Esophagus muscularis mucosa (tissue), 4 donors: ENCODE measurements at regions not wholly inside any gene's neighbourhood (a gene's known extent, or its start where the extent isn't known, plus 50 kb on each side); places are given as distances from the start of the nearest gene placed in this dataset.

Experiments used
- DNase-seq: peaks from one replicate; pipeline ENCODE4 v3.0.0-alpha.2; 2017; ENCODE audit errors: extremely low spot score
- H3K27ac ChIP-seq, 4 donors: fragments of 200-600 bp; sonication (generic); replicated peaks in 1 of 4; 1 replicate in 3 of 4; 2 replicates in 1 of 4; pipeline ENCODE4 v1.5.1; 2016 to 2019; ENCODE audit warnings: mild to moderate bottlenecking in 1 of 4
- H3K27me3 ChIP-seq, 4 donors: fragments of 200-600 bp; sonication (generic); one replicate each; pipeline versions ENCODE4 v1.5.1 to v1.6.0; 2016 to 2019
- H3K36me3 ChIP-seq, 4 donors: fragments of 200-600 bp; sonication (generic); one replicate each; pipeline ENCODE4 v1.5.1; 2016 to 2019
- H3K4me1 ChIP-seq, 4 donors: fragments of 200-600 bp; sonication (generic); one replicate each; pipeline ENCODE4 v1.5.1; 2016 to 2019
- H3K4me3 ChIP-seq, 4 donors: fragments of 200-600 bp; sonication (generic); 1 replicate in 2 of 4; 2 replicates in 2 of 4; pipeline ENCODE4 v1.5.1; 2016 to 2019; ENCODE audit warnings: mild to moderate bottlenecking in 4 of 4, moderate library complexity in 1 of 4
- H3K9me3 ChIP-seq, 4 donors: fragments of 200-600 bp; sonication (generic); 1 replicate in 3 of 4; 2 replicates in 1 of 4; pipeline ENCODE4 v1.5.1; 2016 to 2019
- EP300 ChIP-seq: sonication (generic); formaldehyde crosslinking; IDR thresholded peaks from one replicate; pipeline ENCODE4 v1.6.1; 2017; ENCODE audit warnings: antibody characterized with exemption
- POLR2A ChIP-seq: fragments of 450-650 bp; IDR thresholded peaks from one replicate; pipeline ENCODE4 v1.6.1; 2017; ENCODE audit warnings: antibody characterized with exemption, moderate library complexity, mild to moderate bottlenecking, low read depth
- POLR2AphosphoS5 ChIP-seq, 2 donors: sonication (generic); formaldehyde crosslinking; IDR thresholded peaks; one replicate each; pipeline ENCODE4 v1.6.1; 2017; ENCODE audit warnings: antibody characterized with exemption in 2 of 2
- WGBS: methylation state at CpG from one replicate; pipeline ENCODE4 v1.1.5; 2018; 5-methylcytosine and 5-hydroxymethylcytosine counted together
- intact Hi-C: fragments of 100-400 bp; cut with DNase I; formaldehyde crosslinking; loops from one replicate; pipeline ENCODE4 v1.15.1; 2023
- TF ChIP-seq, protein P1 (sequence below), 3 experiments: fragments of 200-600 bp in 2 of 3; fragments of 450-650 bp in 1 of 3; sonication (generic) in 2 of 3; IDR thresholded peaks; one replicate each; pipeline ENCODE4 v1.5.1; 2017 to 2019; ENCODE audit warnings: antibody characterized with exemption in 3 of 3, mild to moderate bottlenecking in 2 of 3, moderate library complexity in 1 of 3

DNA sequence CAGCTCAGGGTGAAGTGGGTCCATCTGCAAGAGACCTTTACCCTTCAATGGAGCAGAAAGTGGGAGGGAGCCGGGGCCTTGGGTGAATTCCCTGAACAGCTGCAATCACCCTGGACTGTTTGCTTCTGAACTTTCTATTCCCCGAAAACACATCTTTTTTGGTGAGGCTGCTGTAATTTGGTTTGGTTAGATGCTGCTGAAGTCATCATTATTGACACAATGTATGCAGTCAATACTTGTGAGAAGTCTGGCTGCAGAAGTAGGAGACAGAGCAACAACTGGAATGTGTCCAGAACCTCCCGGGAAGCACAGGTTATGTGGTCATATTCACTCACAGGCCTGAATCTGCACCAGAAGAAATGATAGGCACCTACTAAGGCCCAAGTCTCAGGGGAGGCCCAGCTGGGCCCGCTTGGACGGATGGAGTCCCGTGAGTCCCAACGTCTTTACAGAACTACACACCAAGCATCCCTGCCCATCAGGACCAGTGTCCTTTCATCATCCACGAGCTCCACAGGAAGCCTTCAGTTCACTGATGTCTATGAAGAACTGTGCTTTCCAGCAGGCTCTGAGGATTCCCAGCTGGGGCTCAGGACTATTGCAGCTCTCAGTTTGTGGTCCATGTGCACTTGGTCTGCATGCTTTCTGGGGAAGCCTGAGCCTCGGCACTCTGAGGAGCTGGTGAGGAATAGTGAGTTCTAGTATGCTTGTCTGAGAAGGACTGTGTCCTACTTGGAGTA is 177.6 kb downstream of the THBS2 start:
- Histone ChIP-seq H3K36me3 (no peaks in the 10 kb centered on the region), H3K4me3 (no peak overlapping the region), H3K9me3 (no peaks in the 10 kb centered on the region), H3K4me1 (peaks cover 3 to 39% (median 36%) of the 10 kb centered on the region in 4 donors), H3K27ac (peak overlapping the region; percentile 64 to 77 (median 68)), H3K27me3 (no peaks in the 10 kb centered on the region)
- 70% methylated on average over 8 of the region's 9 CpGs for WGBS
- TF ChIP-seq POLR2AphosphoS5 (IDR thresholded peaks at IDR 0.05) (no peak), EP300 (no peak), POLR2A (no peak)
- TF ChIP-seq, protein P1, sequence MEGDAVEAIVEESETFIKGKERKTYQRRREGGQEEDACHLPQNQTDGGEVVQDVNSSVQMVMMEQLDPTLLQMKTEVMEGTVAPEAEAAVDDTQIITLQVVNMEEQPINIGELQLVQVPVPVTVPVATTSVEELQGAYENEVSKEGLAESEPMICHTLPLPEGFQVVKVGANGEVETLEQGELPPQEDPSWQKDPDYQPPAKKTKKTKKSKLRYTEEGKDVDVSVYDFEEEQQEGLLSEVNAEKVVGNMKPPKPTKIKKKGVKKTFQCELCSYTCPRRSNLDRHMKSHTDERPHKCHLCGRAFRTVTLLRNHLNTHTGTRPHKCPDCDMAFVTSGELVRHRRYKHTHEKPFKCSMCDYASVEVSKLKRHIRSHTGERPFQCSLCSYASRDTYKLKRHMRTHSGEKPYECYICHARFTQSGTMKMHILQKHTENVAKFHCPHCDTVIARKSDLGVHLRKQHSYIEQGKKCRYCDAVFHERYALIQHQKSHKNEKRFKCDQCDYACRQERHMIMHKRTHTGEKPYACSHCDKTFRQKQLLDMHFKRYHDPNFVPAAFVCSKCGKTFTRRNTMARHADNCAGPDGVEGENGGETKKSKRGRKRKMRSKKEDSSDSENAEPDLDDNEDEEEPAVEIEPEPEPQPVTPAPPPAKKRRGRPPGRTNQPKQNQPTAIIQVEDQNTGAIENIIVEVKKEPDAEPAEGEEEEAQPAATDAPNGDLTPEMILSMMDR (IDR thresholded peaks at IDR 0.05), result no peak
- DNase-seq, result peak; percentile 91
- intact Hi-C loops, result no loop called here

DNA sequence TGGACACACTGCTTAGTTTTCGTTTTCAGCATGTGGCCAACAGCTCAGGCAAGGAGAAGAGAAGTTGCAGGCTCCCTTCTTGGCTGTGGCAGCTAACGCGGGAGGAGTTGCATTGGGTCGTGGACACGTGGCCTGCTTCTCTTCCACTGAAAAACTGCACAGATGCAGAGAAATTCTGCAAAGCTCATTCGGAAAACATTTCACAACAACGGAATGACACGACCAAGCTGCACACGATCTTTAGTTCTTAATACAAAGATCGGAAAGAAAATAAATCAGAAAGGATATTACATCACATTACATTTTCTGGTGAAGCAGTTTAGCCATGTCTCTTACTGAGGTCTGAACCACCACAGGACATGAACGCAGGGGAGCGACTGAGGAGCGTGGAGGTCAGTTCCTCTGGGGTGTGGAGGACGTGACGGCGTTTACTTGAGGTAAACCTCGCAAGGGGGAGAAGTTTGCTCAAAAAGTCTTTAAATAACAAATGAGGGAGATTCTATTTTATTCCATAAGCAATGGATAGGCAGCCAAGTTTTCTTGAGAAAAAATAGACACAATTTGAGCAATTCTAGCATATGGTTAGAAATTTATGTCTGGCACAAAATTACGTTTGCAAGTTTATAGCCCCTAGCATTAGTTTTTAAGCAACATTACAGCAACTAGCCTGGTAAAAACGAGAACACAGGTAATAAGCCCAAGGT is 178.3 kb downstream of the THBS2 start:
- Histone ChIP-seq H3K4me1 (peaks cover 3 to 46% (median 43%) of the 10 kb centered on the region in 4 donors), H3K4me3 (peak overlapping the region in 1 of 4 donors; percentile 28), H3K9me3 (no peaks in the 10 kb centered on the region), H3K27ac (peak overlapping the region; percentile 64 to 77 (median 68)), H3K36me3 (no peaks in the 10 kb centered on the region), H3K27me3 (no peaks in the 10 kb centered on the region)
- DNase-seq, result peak; percentile 92
- intact Hi-C loops, result no loop called here
- WGBS, result 53% methylated on average over 19 of the region's 19 CpGs
- TF ChIP-seq POLR2A, result no peak
- TF ChIP-seq POLR2AphosphoS5 (IDR thresholded peaks at IDR 0.05), result peak; percentile 68 to 83

DNA sequence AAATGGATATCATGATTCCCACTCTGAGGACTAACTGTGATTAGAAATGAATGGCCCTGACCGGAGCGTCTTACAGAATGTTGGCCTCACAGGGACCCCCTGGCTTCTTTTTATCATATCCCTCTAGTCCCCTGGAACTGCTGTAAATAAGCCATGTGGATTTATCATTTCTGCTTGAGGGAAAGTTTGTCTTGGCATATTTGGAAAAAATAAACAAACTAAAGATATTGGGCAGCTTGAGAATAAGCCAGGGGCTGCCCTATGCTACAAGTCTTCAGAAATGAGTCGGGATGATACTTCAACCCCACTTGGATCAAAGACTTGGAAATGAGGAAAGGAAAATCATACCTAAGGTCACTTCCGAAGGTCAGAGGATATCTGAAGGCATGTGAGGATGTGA is 179.1 kb downstream of the THBS2 start:
- Histone ChIP-seq H3K4me1 (peaks cover 3 to 52% (median 49%) of the 10 kb centered on the region in 4 donors), H3K9me3 (no peaks in the 10 kb centered on the region), H3K4me3 (no peak overlapping the region), H3K27ac (peak overlapping the region; percentile 29 to 77 (median 64)), H3K36me3 (no peaks in the 10 kb centered on the region), H3K27me3 (no peaks in the 10 kb centered on the region)
- no peak for DNase-seq
- intact Hi-C loops, result no loop called here
- no peak for TF ChIP-seq POLR2A
- no peak for TF ChIP-seq EP300
- TF ChIP-seq, protein P1 (IDR thresholded peaks at IDR 0.05), result no peak
- no peak for TF ChIP-seq POLR2AphosphoS5 (IDR thresholded peaks at IDR 0.05)
- WGBS, result 49% methylated on average over 4 of the region's 4 CpGs

DNA sequence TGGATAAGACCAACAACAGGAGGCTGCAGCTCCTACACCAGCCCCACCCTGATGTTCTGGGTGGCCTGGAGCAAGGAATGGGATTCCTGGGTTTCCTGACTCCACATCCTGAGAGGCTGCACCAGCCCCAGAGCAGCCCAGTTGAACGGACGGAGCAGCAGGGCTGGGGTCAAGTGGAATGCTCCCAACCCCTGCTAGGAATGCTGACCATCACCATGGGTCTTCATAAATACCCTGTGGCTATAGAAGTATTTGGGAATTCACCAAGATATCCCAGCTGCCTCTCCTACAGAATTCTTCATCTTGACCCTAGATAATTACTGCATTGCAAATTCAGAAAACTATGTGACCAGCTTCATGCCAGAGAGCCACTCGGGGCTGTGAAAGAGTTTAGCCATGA is 180.3 kb downstream of the THBS2 start:
- Histone ChIP-seq H3K9me3 (no peaks in the 10 kb centered on the region), H3K27me3 (no peaks in the 10 kb centered on the region), H3K36me3 (no peaks in the 10 kb centered on the region), H3K4me1 (peaks cover 3 to 54% (median 49%) of the 10 kb centered on the region in 4 donors), H3K27ac (no peak overlapping the region), H3K4me3 (no peak overlapping the region)
- 87% methylated on average over 3 of the region's 3 CpGs for WGBS
- intact Hi-C loops, result no loop called here
- no peak for DNase-seq
- TF ChIP-seq EP300 (no peak), POLR2A (no peak), POLR2AphosphoS5 (IDR thresholded peaks at IDR 0.05) (no peak)
- TF ChIP-seq, protein P1 (IDR thresholded peaks at IDR 0.05), result no peak

DNA sequence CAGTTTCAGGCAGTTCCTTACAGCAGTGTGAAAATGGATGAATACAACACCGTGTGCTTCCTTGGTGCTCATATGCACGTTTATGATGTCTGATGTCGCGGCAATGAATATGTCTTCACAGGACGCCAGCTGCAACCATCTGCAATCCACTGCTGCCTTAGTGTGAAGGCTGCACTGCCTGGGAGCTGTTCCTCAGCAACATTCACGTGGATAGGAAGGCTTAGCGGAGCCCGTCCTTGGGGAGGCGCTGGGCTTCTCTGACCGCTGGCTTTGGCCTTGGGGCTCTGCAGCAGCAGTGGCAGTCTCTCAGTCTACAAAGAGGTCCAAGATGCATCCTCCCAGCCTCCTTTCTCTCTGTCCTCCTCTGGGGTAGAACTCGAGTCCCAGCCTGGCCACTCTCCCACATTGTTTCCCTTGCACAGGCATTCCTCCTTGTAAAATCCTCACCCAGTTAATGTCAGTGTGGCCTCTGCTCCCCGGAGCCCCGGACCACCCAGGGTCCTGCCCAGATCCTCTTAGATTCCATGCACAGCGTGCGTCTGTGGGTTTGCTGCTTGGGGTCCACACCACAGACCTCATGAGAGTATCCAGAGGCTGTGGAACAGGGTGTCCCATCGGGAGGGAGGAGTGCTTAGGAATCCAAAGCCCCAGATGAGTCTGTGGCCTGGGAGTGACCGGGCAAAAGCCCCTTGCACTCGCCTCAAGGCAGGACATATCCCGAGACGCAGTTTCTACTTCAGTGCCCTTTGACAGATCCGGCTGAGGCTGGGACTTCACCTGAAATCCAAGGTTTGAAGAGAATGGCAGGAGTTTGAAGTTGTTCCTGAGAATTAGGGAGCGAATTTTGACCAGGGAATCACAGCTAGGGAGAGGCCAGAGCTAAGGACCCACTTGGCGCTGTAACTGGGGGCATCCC is 181.3 kb downstream of the THBS2 start:
- Histone ChIP-seq H3K9me3 (no peaks in the 10 kb centered on the region), H3K4me1 (peaks cover 3 to 54% (median 49%) of the 10 kb centered on the region in 4 donors), H3K27me3 (no peaks in the 10 kb centered on the region), H3K27ac (no peak overlapping the region), H3K36me3 (no peaks in the 10 kb centered on the region), H3K4me3 (no peak overlapping the region)
- TF ChIP-seq, protein P1 (IDR thresholded peaks at IDR 0.05), result no peak
- TF ChIP-seq EP300, result no peak
- TF ChIP-seq POLR2A, result no peak
- no peak for TF ChIP-seq POLR2AphosphoS5 (IDR thresholded peaks at IDR 0.05)
- intact Hi-C loops, result no loop called here
- WGBS, result 94% methylated on average over 17 of the region's 23 CpGs
- DNase-seq, result peak; percentile 91
